H9 (cell line): ENCODE measurements at regions not wholly inside any gene's neighbourhood (a gene's known extent, or its start where the extent isn't known, plus 50 kb on each side); places are given as distances from the start of the nearest gene placed in this dataset.

Source experiments
- DNase-seq: peaks from one replicate; pipeline ENCODE4 v3.0.0-alpha.2; 2017
- H2AFZ ChIP-seq: one replicate; pipeline ENCODE4 v1.6.1; 2013; ENCODE audit warnings: mild to moderate bottlenecking, low read length, control low read depth, moderate library complexity
- H2AK5ac ChIP-seq: 2 replicates; pipeline ENCODE4 v1.6.1; 2013; ENCODE audit warnings: low read length, control low read depth, mixed read lengths; ENCODE audit not compliant: insufficient read length
- H2BK120ac ChIP-seq: one replicate; pipeline ENCODE4 v1.6.1; 2013; ENCODE audit warnings: low read depth, mild to moderate bottlenecking, low read length, control low read depth, inconsistent platforms; ENCODE audit not compliant: poor library complexity, severe bottlenecking
- H2BK12ac ChIP-seq: 2 replicates; pipeline ENCODE4 v1.6.1; 2013; ENCODE audit warnings: low read length, control low read depth, mixed read lengths, low read depth; ENCODE audit not compliant: insufficient read length
- H2BK15ac ChIP-seq: 2 replicates; pipeline ENCODE4 v1.6.1; 2013; ENCODE audit warnings: low read depth, low read length, control low read depth
- H2BK20ac ChIP-seq: one replicate; pipeline ENCODE4 v1.6.1; 2013; ENCODE audit warnings: low read depth, mild to moderate bottlenecking, low read length, control low read depth, inconsistent platforms; ENCODE audit not compliant: poor library complexity, severe bottlenecking
- H2BK5ac ChIP-seq: 2 replicates; pipeline ENCODE4 v1.6.1; 2013; ENCODE audit warnings: low read length, control low read depth, mixed read lengths; ENCODE audit not compliant: insufficient read length
- H3K14ac ChIP-seq: 2 replicates; pipeline ENCODE4 v1.6.1; 2013; ENCODE audit warnings: low read length, control low read depth; ENCODE audit not compliant: insufficient read depth
- H3K18ac ChIP-seq: 2 replicates; pipeline ENCODE4 v1.6.1; 2013; ENCODE audit warnings: low read depth, mild to moderate bottlenecking, mixed read lengths, low read length, control low read depth; ENCODE audit not compliant: insufficient read length
- H3K23ac ChIP-seq: 2 replicates; pipeline ENCODE4 v1.6.1; 2013; ENCODE audit warnings: low read length, control low read depth, mixed read lengths, low read depth; ENCODE audit not compliant: insufficient read length
- H3K23me2 ChIP-seq: 2 replicates; pipeline ENCODE4 v1.6.1; 2013; ENCODE audit warnings: low read depth, mild to moderate bottlenecking, mixed read lengths, low read length, control low read depth; ENCODE audit not compliant: insufficient read length, poor library complexity, severe bottlenecking
- H3K27ac ChIP-seq: 2 replicates; pipeline ENCODE4 v1.5.1; 2013; ENCODE audit warnings: low read length, control low read depth, mixed read lengths, low read depth; ENCODE audit not compliant: insufficient read length
- H3K27me3 ChIP-seq: 2 replicates; pipeline ENCODE4 v1.6.1; 2013; ENCODE audit warnings: low read length, control low read depth, inconsistent platforms; ENCODE audit not compliant: insufficient read depth
- H3K4ac ChIP-seq: 2 replicates; pipeline ENCODE4 v1.6.1; 2013; ENCODE audit warnings: low read depth, mild to moderate bottlenecking, control low read depth, inconsistent platforms, low read length, moderate library complexity
- H3K4me1 ChIP-seq: 2 replicates; pipeline ENCODE4 v1.6.1; 2013; ENCODE audit warnings: low read length, control low read depth, inconsistent platforms; ENCODE audit not compliant: insufficient read depth
- H3K4me2 ChIP-seq: 2 replicates; pipeline ENCODE4 v1.6.1; 2013; ENCODE audit warnings: low read length, control low read depth, mixed read lengths; ENCODE audit not compliant: insufficient read length, insufficient read depth
- H3K56ac ChIP-seq: 2 replicates; pipeline ENCODE4 v1.6.1; 2013; ENCODE audit warnings: low read depth, mild to moderate bottlenecking, mixed read lengths, low read length, control low read depth; ENCODE audit not compliant: insufficient read length
- H3K79me1 ChIP-seq: 2 replicates; pipeline ENCODE4 v1.6.1; 2013; ENCODE audit warnings: low read depth, mild to moderate bottlenecking, moderate library complexity, low read length, control low read depth, inconsistent platforms; ENCODE audit not compliant: insufficient read depth, poor library complexity, severe bottlenecking
- H3K79me2 ChIP-seq: 2 replicates; pipeline ENCODE4 v1.6.1; 2013; ENCODE audit warnings: low read length, control low read depth, inconsistent platforms; ENCODE audit not compliant: insufficient read depth
- H3K9ac ChIP-seq: 2 replicates; pipeline ENCODE4 v1.6.1; 2013; ENCODE audit warnings: low read length, control low read depth, mixed read lengths; ENCODE audit not compliant: insufficient read length; ENCODE audit errors: extremely low read depth
- H3K9me3 ChIP-seq: one replicate; pipeline ENCODE4 v1.6.1; 2013; ENCODE audit warnings: low read depth, low read length, inconsistent platforms; ENCODE audit not compliant: control insufficient read depth
- H3T11ph ChIP-seq: one replicate; pipeline ENCODE4 v1.6.1; 2013; ENCODE audit warnings: mild to moderate bottlenecking, low read length, control low read depth, inconsistent platforms
- H4K20me1 ChIP-seq: one replicate; pipeline ENCODE4 v1.6.1; 2013; ENCODE audit not compliant: control insufficient read depth, insufficient read length, insufficient read depth
- H4K5ac ChIP-seq: 2 replicates; pipeline ENCODE4 v1.6.1; 2013; ENCODE audit warnings: low read depth, mild to moderate bottlenecking, mixed read lengths, low read length, control low read depth; ENCODE audit not compliant: insufficient read length
- H4K8ac ChIP-seq: replicated peaks from 2 replicates; pipeline ENCODE4 v1.6.1; 2013; ENCODE audit warnings: low read length, control low read depth, mixed read lengths, low read depth; ENCODE audit not compliant: insufficient read length
- H4K91ac ChIP-seq: 2 replicates; pipeline ENCODE4 v1.6.1; 2013; ENCODE audit warnings: low read depth, mild to moderate bottlenecking, moderate library complexity, mixed read lengths, low read length, control low read depth; ENCODE audit not compliant: insufficient read length
- H3K27ac Mint-ChIP-seq, 3 experiments: 2 replicates in 2 of 3; 3 replicates in 1 of 3; pipeline ENCODE4 v1.8.0; 2020 to 2021; ENCODE audit warnings: mixed read lengths in 3 of 3, mild to moderate bottlenecking in 1 of 3, moderate library complexity in 1 of 3
- H3K27me3 Mint-ChIP-seq: 2 replicates; pipeline ENCODE4 v1.8.0; 2021; ENCODE audit warnings: low read depth, mild to moderate bottlenecking, moderate library complexity, mixed read lengths
- H3K36me3 Mint-ChIP-seq, 3 experiments: 2 replicates in 2 of 3; 3 replicates in 1 of 3; pipeline ENCODE4 v1.8.0; 2020 to 2021; ENCODE audit warnings: low read depth in 3 of 3, mixed read lengths in 3 of 3; ENCODE audit not compliant: insufficient read depth in 1 of 3
- H3K4me1 Mint-ChIP-seq, 2 experiments: 2 replicates each; pipeline ENCODE4 v1.8.0; 2020; ENCODE audit warnings: mixed read lengths in 2 of 2
- H3K4me3 Mint-ChIP-seq, 2 experiments: 2 replicates in 1 of 2; 3 replicates in 1 of 2; pipeline ENCODE4 v1.8.0; 2020 to 2021; ENCODE audit warnings: mild to moderate bottlenecking in 2 of 2, mixed read lengths in 2 of 2, moderate library complexity in 1 of 2
- H3K9me3 Mint-ChIP-seq, 2 experiments: 2 replicates in 1 of 2; 3 replicates in 1 of 2; pipeline ENCODE4 v1.8.0; 2020; ENCODE audit warnings: mild to moderate bottlenecking in 2 of 2, mixed read lengths in 2 of 2, moderate library complexity in 1 of 2
- WGBS: extraction: QIAGEN DNeasy Blood & Tissue Kit; methylation state at CpG from one replicate; pipeline ENCODE4 v1.1.7; 2013; ENCODE audit warnings: missing lambda C conversion rate, low lambda C conversion rate, mixed read lengths; ENCODE audit not compliant: insufficient read length; ENCODE audit errors: extremely low coverage; 5-methylcytosine and 5-hydroxymethylcytosine counted together
- TF ChIP-seq, protein P1 (sequence below): fragments of 200-600 bp; sonication (generic); conservative IDR thresholded peaks from 3 replicates; pipeline ENCODE4 v1.8.0; 2021; ENCODE audit warnings: antibody characterized with exemption, mild to moderate bottlenecking

DNA sequence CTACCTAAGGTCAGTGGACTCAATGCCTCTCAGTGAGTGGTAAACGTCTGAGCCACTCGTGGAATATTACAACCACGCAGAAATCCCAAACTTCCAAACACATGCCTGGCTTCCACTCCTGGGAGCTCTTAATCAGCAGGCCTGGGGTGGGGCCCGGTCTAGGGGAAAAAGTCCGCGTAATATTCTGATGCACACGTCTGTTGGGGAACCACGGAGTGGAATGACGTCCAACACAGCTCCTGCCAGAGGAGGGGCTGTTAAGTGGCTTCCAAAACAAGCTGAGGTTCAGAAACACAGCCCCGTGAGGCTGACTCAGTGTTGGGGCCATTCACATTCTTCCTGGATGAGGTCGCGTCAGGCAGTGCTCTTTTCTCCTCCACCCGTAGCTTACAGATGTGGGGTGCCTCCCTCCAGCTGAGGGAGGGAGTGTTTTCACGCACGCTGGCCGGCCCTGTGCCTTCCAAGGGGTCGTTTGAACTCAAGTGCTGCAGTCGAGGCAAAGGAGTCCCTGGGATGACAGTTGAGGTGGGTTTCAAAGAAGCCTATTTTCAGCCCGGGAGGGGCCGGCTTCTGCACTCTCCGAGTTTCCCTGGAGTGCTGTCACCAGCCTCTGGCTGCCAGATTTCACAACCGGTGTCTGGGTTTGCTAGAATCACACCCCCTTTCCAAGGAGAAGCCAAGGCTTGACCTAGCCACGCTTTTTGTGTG lies 73.1 kb downstream of the ACKR3 start:
- Histone ChIP-seq H3K56ac (no peak overlapping the region), H4K20me1 (no peaks in the 10 kb centered on the region), H3K9ac (no peak overlapping the region), H3K4me2 (no peak overlapping the region), H2BK120ac (no peak overlapping the region), H2AK5ac (no peak overlapping the region), H4K8ac (no peak overlapping the region), H4K91ac (no peak overlapping the region), H4K5ac (no peak overlapping the region), H3K23me2 (no peaks in the 10 kb centered on the region), H3K79me1 (no peaks in the 10 kb centered on the region), H3K79me2 (no peaks in the 10 kb centered on the region), H2BK5ac (no peak overlapping the region), H3K9me3 (no peaks in the 10 kb centered on the region), H3T11ph (no peak overlapping the region), H2AFZ (no peak overlapping the region), H3K18ac (no peak overlapping the region), H3K4me1 (no peaks in the 10 kb centered on the region), H3K27me3 (no peaks in the 10 kb centered on the region), H2BK20ac (no peak overlapping the region), H2BK12ac (no peak overlapping the region), H2BK15ac (no peak overlapping the region), H3K14ac (no peak overlapping the region), H3K27ac (no peak overlapping the region), H3K23ac (no peak overlapping the region), H3K4ac (no peak overlapping the region)
- H3K4me1 Mint-ChIP-seq: peaks cover 17 to 20% of the 10 kb centered on the region in 2 experiments
- DNase-seq: peak; percentile 52
- H3K27ac Mint-ChIP-seq: no peak overlapping the region
- no CpG with 5 or more reads among the region's 23 CpGs for WGBS
- no peak overlapping the region for H3K4me3 Mint-ChIP-seq
- peaks cover 0 to 3% of the 10 kb centered on the region in 2 experiments; a peak in 3 of 5 replicates for H3K9me3 Mint-ChIP-seq
- TF ChIP-seq, protein P1, sequence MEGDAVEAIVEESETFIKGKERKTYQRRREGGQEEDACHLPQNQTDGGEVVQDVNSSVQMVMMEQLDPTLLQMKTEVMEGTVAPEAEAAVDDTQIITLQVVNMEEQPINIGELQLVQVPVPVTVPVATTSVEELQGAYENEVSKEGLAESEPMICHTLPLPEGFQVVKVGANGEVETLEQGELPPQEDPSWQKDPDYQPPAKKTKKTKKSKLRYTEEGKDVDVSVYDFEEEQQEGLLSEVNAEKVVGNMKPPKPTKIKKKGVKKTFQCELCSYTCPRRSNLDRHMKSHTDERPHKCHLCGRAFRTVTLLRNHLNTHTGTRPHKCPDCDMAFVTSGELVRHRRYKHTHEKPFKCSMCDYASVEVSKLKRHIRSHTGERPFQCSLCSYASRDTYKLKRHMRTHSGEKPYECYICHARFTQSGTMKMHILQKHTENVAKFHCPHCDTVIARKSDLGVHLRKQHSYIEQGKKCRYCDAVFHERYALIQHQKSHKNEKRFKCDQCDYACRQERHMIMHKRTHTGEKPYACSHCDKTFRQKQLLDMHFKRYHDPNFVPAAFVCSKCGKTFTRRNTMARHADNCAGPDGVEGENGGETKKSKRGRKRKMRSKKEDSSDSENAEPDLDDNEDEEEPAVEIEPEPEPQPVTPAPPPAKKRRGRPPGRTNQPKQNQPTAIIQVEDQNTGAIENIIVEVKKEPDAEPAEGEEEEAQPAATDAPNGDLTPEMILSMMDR: no peak
- H3K27me3 Mint-ChIP-seq: peaks cover 11% of the 10 kb centered on the region
- H3K36me3 Mint-ChIP-seq: peaks cover 0 to 5% (median 0%) of the 10 kb centered on the region in 3 experiments; a peak in 1 of 7 replicates
